ENCODE measurements at regions not wholly inside any gene's neighbourhood (a gene's known extent, or its start where the extent isn't known, plus 50 kb on each side); places are given as distances from the start of the nearest gene placed in this dataset.

DNA sequence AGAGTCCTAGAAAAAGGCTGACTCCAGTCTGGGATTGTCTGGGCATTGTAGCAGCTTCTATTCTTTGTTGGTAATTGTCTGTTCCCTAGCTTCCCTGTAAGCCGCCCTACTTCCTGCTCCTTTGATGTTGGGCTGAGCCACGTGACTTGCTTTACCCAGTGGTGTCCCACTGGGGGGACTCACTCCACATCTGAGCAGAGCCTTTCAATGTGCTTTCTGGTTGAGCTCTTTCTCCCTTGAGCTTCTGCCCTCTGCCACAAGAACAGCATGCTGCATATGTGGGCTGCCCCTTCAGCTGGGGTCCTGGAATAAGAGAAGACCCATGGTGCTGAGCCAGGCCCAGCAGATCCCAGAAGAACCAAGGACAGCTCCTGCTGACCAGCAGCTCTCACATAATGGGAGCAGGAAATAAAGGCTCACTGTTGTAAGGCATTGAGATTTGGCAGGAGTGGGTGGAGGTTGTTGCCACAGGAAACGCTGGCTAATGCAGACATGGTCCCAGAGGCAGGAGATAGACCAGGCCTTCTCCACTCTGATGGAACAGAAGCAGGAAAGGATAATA, 276.3 kb upstream of the GJB5 start:
- DNase-seq (ENCODE audit: low read depth in 2 of 2), result no peak

DNA sequence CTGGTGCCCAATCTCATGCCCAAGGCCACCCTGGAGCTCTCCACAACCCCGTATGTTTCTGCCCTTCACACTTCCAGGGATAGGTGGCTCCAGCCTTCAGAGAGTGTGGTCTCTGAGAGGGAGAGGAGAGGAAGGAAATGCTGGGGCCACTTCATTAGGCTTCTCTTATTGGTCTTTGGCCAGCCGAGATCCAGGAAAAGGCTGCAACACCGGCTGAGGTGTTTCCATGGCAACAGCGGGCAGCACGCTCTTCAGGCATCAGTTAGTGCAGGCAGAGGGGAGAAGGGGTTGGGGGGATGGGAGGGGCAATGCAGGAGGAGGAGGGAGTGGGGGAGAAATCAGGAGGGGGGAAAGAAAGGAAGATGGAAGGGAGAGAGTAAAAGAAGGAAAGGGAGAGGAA, 275.1 kb upstream of the GJB5 start:
- DNase-seq (ENCODE audit: low read depth in 2 of 2), result no peak

GRCh38 chr1:34488080-34488708, 266.7 kb upstream of the GJB5 start:
- DNase-seq (ENCODE audit: low read depth in 2 of 2), result no peak

- no peak for DNase-seq (ENCODE audit: low read depth in 2 of 2)
Measured at GRCh38 chr1:34500451-34500850, 254.4 kb upstream of the GJB5 start.

DNA sequence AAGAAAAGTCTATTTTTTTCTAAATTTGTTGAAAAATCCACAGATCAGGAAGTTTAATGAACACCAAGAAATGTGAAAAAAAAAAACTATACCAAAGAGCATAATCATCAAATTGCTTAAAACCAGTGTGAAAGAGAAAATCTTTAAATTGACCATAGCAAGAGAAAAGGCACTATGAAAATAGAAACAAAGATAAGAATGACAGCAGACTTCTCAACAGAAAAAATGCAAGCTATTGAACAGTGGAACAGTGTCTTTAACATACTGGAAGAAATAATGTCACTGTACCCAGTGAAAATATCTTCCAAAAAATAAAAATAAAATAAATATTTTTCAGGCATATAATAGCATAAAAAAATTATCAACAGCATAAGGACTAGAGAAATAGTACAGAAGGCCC, 243.0 kb upstream of the GJB5 start:
- no peak for DNase-seq (ENCODE audit: low read depth in 2 of 2)

- DNase-seq (ENCODE audit: low read depth in 2 of 2), result no peak
Measured at GRCh38 chr1:34518146-34518699, 236.6 kb upstream of the GJB5 start.

GRCh38 chr1:34520111-34520510, 234.7 kb upstream of the GJB5 start:
- no peak for DNase-seq (ENCODE audit: low read depth in 2 of 2)

GRCh38 chr1:34524783-34525182, 230.1 kb upstream of the GJB5 start:
- no peak for DNase-seq (ENCODE audit: low read depth in 2 of 2)

DNA sequence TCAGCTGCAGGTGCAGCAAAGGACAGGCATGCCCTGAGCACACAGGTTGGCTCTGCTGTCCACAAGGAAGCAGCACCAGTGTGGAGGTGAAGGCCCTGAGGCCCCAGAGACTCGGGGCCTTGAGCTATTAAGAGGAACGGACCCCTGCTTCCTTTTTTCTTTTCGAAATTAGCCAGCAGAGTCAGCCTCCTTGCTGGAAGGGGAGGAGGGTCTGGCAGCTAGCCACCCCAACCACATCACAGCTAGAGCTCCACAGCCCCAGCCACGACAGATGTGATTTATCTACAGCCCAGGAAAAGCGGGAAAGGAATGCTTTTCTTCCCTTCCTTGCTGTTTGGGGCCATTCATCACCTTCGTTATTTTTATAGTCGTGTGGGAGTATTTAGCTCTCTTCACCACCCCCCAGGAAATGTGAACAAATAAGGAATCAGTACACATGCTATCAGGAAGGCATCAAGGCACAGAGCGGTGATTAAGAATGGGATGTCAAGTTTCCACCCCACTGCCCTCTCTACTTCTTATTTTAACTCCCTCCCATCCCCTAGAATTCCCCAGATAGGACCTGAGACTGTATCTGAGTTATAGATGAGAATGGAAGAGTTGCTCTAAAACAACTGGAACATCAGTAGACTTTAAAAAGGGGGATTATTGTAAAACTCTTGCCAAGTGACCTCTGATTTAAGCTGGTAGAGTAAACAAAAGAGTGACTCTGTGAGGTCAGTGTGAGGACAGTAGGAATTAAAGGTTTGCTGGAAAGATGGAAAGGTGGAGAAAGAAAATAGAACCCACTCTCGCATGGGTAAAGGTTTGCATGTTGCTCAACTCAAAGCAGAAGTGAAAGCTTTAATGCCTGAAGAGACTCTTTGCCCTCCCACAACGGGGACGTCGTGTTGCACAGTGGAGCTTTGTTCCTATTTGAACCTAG, 224.7 kb upstream of the GJB5 start:
- DNase-seq (ENCODE audit: low read depth in 2 of 2), result no peak

DNA sequence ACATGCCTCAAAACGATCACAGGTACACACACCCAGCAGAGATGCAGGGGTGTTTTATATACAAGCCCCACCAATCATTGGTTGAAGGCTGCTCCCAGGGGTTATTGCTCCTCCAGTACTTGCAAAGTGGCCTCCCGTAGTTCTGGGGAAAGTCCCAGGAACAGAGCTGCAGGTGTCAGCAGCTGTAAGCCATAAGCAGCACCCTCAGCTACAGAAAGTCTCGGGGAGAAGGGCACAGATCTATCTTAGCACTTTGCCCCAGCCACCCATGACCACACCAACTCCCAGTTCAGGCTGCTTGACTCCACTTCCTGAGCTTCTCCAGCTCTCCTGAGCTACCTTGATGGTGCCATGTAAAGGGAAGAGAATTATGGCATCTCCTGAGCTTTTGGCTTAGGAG, 222.7 kb upstream of the GJB5 start:
- DNase-seq (ENCODE audit: low read depth in 2 of 2), result no peak

- no peak for DNase-seq (ENCODE audit: low read depth in 2 of 2)
Measured at GRCh38 chr1:34538481-34538880, 216.4 kb upstream of the GJB5 start.

GRCh38 chr1:34547046-34547674, 207.7 kb upstream of the GJB5 start:
- no peak for DNase-seq (ENCODE audit: low read depth in 2 of 2)

DNA sequence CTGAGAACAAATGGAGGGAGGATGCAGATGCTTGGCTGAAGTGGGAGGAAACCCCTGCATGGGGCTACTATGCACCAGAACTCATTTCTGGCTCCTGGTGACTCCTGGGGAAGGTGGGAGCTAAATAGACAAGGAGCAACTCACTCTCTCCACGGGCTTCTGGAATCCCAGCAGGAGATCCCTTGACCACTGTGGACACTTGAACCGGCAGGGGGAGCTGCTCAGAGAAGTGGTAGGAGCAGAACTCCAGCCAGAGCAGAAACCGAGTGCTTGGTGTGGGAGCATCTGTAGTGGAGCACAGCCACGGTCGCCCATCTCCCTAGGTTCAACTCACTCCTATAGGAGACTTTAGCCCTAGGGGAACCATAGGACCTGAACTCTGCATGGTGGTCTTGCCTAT, 205.6 kb upstream of the GJB5 start:
- no peak for DNase-seq (ENCODE audit: low read depth in 2 of 2)

- DNase-seq (ENCODE audit: low read depth in 2 of 2), result no peak
Measured at GRCh38 chr1:34578306-34578705, 176.5 kb upstream of the GJB5 start.

- DNase-seq (ENCODE audit: low read depth in 2 of 2), result no peak
Measured at GRCh38 chr1:34582356-34582755, 172.5 kb upstream of the GJB5 start.

DNA sequence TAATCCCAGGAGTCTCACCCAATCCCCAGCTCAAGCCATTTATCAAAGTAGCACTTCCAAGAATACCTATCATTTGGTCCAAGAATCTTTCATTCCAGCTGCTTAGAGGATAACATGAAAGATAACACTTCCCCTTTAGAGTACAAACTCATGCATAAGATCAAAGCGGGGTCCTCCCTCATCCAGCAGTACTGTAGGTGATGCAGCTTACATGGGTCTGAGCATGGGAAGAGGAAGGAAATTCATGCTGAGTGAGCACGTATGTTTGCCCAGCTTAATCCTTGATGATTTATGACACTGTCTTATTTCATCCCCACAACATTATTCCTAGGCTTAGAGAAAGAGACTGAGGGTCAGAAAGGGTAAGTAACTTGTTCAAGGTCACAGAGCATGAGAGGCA, 167.1 kb upstream of the GJB5 start:
- DNase-seq (ENCODE audit: low read depth in 2 of 2), result no peak

GRCh38 chr1:34590211-34590623, 164.6 kb upstream of the GJB5 start:
- no peak for DNase-seq (ENCODE audit: low read depth in 2 of 2)

GRCh38 chr1:34591751-34592629, 162.9 kb upstream of the GJB5 start:
- no peak for DNase-seq (ENCODE audit: low read depth in 2 of 2)

DNA sequence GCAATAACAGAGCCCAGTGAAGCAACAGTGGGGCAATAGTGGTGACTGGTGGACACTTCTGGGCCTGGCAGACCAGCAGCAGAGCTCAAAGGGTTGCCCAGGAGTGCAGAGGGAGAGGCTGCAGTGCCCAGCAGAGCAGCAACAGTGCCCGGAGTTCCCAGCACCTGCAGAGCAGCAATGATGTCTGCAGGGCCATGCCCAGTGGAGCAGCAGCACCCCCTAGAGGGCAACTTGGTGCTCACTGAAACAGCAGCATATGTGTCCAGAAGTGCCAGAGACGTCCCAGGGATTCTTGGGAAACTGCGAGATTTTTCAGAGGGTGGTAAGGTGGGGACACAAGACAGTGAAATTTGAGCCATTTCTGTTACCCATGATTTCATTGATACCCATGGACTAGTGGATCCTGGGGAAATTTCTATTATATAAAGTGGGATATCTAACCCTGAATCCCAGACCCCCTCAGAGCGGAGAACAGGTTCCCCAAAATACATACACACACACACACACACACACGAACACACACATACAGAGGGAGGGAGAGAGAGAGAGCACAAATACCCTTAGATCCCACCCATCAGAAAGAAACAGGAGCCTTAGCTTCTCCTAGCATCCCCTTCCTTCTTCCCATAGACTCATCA, 156.9 kb upstream of the GJB5 start:
- peak; percentile 55 to 58 for DNase-seq (ENCODE audit: low read depth in 2 of 2)

- no peak for DNase-seq (ENCODE audit: low read depth in 2 of 2)
Measured at GRCh38 chr1:34602907-34603306, 151.9 kb upstream of the GJB5 start.

- DNase-seq (ENCODE audit: low read depth in 2 of 2), result no peak
Measured at GRCh38 chr1:34603594-34603993, 151.3 kb upstream of the GJB5 start.

Data from stimulated activated CD8-positive, alpha-beta memory T cell treated with anti-CD3 and anti-CD28 coated beads, Interleukin-2, amount 100 ng/mL, for 48 hours (primary cell).